A549 (cell line): ENCODE measurements at regions not wholly inside any gene's neighbourhood (a gene's known extent, or its start where the extent isn't known, plus 50 kb on each side); places are given as distances from the start of the nearest gene placed in this dataset.

Source experiments
- BHLHE40 ChIP-seq: IDR thresholded peaks from 2 replicates; pipeline ENCODE4 v1.6.1; 2012; ENCODE audit warnings: low read depth, low read length, inconsistent platforms
- CTCF ChIP-seq: fragments of >200 bp; sonication (Bioruptor Twin); formaldehyde crosslinking; IDR thresholded peaks from 3 replicates; pipeline ENCODE4 v1.5.1; 2016
- FOSL2 ChIP-seq, 2 experiments: fragments of 450-650 bp in 1 of 2; fragments of >200 bp in 1 of 2; sonication (Bioruptor Twin) in 1 of 2; formaldehyde crosslinking; IDR thresholded peaks; 2 replicates each; pipeline versions ENCODE4 v1.5.0 to v1.6.1; 2016 to 2020; ENCODE audit warnings: mild to moderate bottlenecking in 1 of 2, moderate library complexity in 1 of 2
- MAX ChIP-seq: IDR thresholded peaks from 2 replicates; pipeline ENCODE4 v1.6.1; 2012
- MAZ ChIP-seq: fragments of 150-350 bp; IDR thresholded peaks from 2 replicates; pipeline ENCODE4 v1.6.1; 2014; ENCODE audit warnings: antibody characterized with exemption, low read depth, low read length, borderline replicate concordance
- MYC ChIP-seq: IDR thresholded peaks from 2 replicates; pipeline ENCODE4 v1.6.1; 2012; ENCODE audit warnings: mild to moderate bottlenecking, inconsistent platforms, low read length, improper control_type of control experiment, borderline replicate concordance
- NR3C1 ChIP-seq: fragments of >200 bp; sonication (Bioruptor Twin); formaldehyde crosslinking; IDR thresholded peaks from 3 replicates; pipeline ENCODE4 v1.6.1; 2017
- POLR2A ChIP-seq: IDR thresholded peaks from 2 replicates; pipeline ENCODE4 v1.6.1; 2012; ENCODE audit warnings: mild to moderate bottlenecking, low read length
- POLR2AphosphoS2 ChIP-seq: conservative IDR thresholded peaks from 2 replicates; pipeline ENCODE4 v1.6.1; 2012; ENCODE audit warnings: low read length, improper control_type of control experiment, inconsistent platforms
- RFX5 ChIP-seq: fragments of 450-650 bp; IDR thresholded peaks from 2 replicates; pipeline ENCODE4 v1.7.1; 2014; ENCODE audit warnings: antibody characterized with exemption, mild to moderate bottlenecking, moderate library complexity

- TF ChIP-seq POLR2A (no peak), CTCF (no peak), MAX (no peak), FOSL2 (IDR thresholded peaks at IDR 0.05) (no peak), FOSL2 (CRISPR knock-in tag; IDR thresholded peaks at IDR 0.05) (no peak), MYC (no peak), BHLHE40 (no peak), POLR2AphosphoS2 (no peak), MAZ (no peak), NR3C1 (no peak), RFX5 (no peak)
These were observed 59.5 kb upstream of the VGLL2 start for GRCh38 chr6:117205876-117206275.
